OCI-LY7 (cell line): ENCODE measurements at regions not wholly inside any gene's neighbourhood (a gene's known extent, or its start where the extent isn't known, plus 50 kb on each side); places are given as distances from the start of the nearest gene placed in this dataset.

Experiments used
- EZH2phosphoT487 ChIP-seq: fragments of 200-600 bp; sonication (generic); IDR thresholded peaks from 2 replicates; pipeline ENCODE4 v1.6.1; 2018; ENCODE audit warnings: low read depth, borderline replicate concordance, mild to moderate bottlenecking, mixed run types, antibody characterized with exemption, low read length, moderate library complexity, mixed read lengths
- TF ChIP-seq, protein P1 (sequence below): fragments of 200-600 bp; sonication (generic); conservative IDR thresholded peaks from 2 replicates; pipeline ENCODE4 v1.5.1; 2014; ENCODE audit warnings: mild to moderate bottlenecking, antibody characterized with exemption, low read length, moderate library complexity, mixed read lengths

DNA sequence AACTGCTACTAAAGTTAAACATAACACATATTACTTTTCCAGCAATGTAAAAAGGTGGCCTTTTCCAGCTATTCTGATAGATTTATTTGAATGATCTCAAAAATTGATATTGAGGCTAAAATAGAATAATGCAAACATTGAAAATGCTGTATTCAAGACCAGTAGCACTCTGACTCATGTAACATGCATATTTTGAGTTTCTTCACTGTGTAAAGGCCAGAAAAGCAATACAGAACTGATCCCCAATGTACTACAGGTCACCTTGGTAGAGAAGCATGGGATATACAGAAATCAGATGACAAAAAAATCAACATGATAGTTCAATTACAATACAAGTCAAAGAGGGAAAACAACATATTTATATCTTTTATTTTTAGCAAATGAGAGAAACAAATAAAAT, 419.6 kb downstream of the DIPK2A start:
- TF ChIP-seq, protein P1, sequence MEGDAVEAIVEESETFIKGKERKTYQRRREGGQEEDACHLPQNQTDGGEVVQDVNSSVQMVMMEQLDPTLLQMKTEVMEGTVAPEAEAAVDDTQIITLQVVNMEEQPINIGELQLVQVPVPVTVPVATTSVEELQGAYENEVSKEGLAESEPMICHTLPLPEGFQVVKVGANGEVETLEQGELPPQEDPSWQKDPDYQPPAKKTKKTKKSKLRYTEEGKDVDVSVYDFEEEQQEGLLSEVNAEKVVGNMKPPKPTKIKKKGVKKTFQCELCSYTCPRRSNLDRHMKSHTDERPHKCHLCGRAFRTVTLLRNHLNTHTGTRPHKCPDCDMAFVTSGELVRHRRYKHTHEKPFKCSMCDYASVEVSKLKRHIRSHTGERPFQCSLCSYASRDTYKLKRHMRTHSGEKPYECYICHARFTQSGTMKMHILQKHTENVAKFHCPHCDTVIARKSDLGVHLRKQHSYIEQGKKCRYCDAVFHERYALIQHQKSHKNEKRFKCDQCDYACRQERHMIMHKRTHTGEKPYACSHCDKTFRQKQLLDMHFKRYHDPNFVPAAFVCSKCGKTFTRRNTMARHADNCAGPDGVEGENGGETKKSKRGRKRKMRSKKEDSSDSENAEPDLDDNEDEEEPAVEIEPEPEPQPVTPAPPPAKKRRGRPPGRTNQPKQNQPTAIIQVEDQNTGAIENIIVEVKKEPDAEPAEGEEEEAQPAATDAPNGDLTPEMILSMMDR: no peak
- TF ChIP-seq EZH2phosphoT487: no peak
